HepG2 (cell line): ENCODE measurements at regions not wholly inside any gene's neighbourhood (a gene's known extent, or its start where the extent isn't known, plus 50 kb on each side); places are given as distances from the start of the nearest gene placed in this dataset.

ENCODE experiments used
- ATAC-seq: fragments of 200-7000 bp; cut with Tn5 transposase; 3 replicates; pipeline ENCODE4 v1.9.1; 2020; ENCODE audit warnings: mild to moderate bottlenecking, moderate library complexity
- BruUV-seq: library from RNA; stranded (reverse); fragments of 400-500 nt; replicated peaks from 2 replicates; lab custom pipeline; 2021; lab: Mats Ljungman, UMichigan
- CTCF ChIA-PET: fragments of 300-600 bp; formaldehyde crosslinking; extraction: SDS; loops from one replicate; lab custom pipeline; 2021; ENCODE audit warnings: low total read pairs, inconsistent platforms, low intra/inter-chr PET ratio; lab: Yijun Ruan, JAX
- POLR2A ChIA-PET: fragments of 350-600 bp; sonication (Branson Sonifier 250); formaldehyde crosslinking; loops from one replicate; lab custom pipeline; 2020; ENCODE audit warnings: antibody characterized with exemption, inconsistent platforms; lab: Yijun Ruan, JAX
- DNase-seq: peaks from one replicate; pipeline ENCODE4 v3.0.0-alpha.2; 2015; ENCODE audit warnings: low spot score
- FAIRE-seq: peaks from 3 replicates; lab custom pipeline; 2011; peaks lifted over from hg19 to GRCh38; lab: Jason Lieb, UNC
- H2AFZ ChIP-seq: one replicate; pipeline ENCODE4 v1.6.1; 2011; ENCODE audit warnings: low read length, inconsistent platforms
- H3K27ac ChIP-seq: fragments of 300-600 bp; 3 replicates; pipeline ENCODE4 v1.8.0; 2011; ENCODE audit warnings: mixed run types, mild to moderate bottlenecking, mixed read lengths, low read length, inconsistent platforms; ENCODE audit not compliant: insufficient read depth; ENCODE audit errors: extremely low read length
- H3K27me3 ChIP-seq, 2 experiments: fragments of 200-600 bp in 1 of 2; 2 replicates in 1 of 2; 3 replicates in 1 of 2; pipeline versions ENCODE4 v1.6.0 to v1.8.0; 2011; ENCODE audit warnings: low read length in 2 of 2, mild to moderate bottlenecking in 2 of 2, moderate library complexity in 2 of 2, inconsistent platforms in 1 of 2; ENCODE audit not compliant: insufficient read depth in 2 of 2, control insufficient read depth in 1 of 2
- H3K36me3 ChIP-seq, 2 experiments: fragments of 200-600 bp in 1 of 2; replicated peaks in 1 of 2; 2 replicates in 1 of 2; 3 replicates in 1 of 2; pipeline versions ENCODE4 v1.5.1 to v1.8.0; 2011; ENCODE audit warnings: low read length in 2 of 2, inconsistent platforms in 1 of 2; ENCODE audit not compliant: insufficient read depth in 2 of 2, control insufficient read depth in 1 of 2
- H3K4me1 ChIP-seq: 2 replicates; pipeline ENCODE4 v1.5.1; 2012; ENCODE audit warnings: low read length, inconsistent platforms; ENCODE audit not compliant: insufficient read depth
- H3K4me2 ChIP-seq: 2 replicates; pipeline ENCODE4 v1.6.0; 2011; ENCODE audit warnings: low read depth, low read length, inconsistent platforms
- H3K4me3 ChIP-seq, 3 experiments: fragments of 200-600 bp in 1 of 3; sonication (generic), shearing (Covaris generic) in 1 of 3; replicated peaks in 1 of 3; 2 replicates each; pipeline ENCODE4 v1.5.1; 2011 to 2016; ENCODE audit warnings: low read length in 3 of 3, inconsistent platforms in 2 of 3, low read depth in 2 of 3, mild to moderate bottlenecking in 2 of 3, control low read depth in 1 of 3, mixed read lengths in 1 of 3; ENCODE audit not compliant: insufficient read depth in 1 of 3
- H3K79me2 ChIP-seq: one replicate; pipeline ENCODE4 v1.6.1; 2011; ENCODE audit warnings: low read length, inconsistent platforms; ENCODE audit not compliant: insufficient read depth
- H3K9ac ChIP-seq: 2 replicates; pipeline ENCODE4 v1.6.0; 2011; ENCODE audit warnings: mild to moderate bottlenecking, low read depth, low read length, inconsistent platforms; ENCODE audit not compliant: insufficient read depth
- H3K9me3 ChIP-seq: 2 replicates; pipeline ENCODE4 v1.5.1; 2012; ENCODE audit warnings: mild to moderate bottlenecking, low read length
- H4K20me1 ChIP-seq: 2 replicates; pipeline ENCODE4 v1.6.0; 2011; ENCODE audit warnings: inconsistent platforms, mild to moderate bottlenecking, low read length, moderate library complexity; ENCODE audit not compliant: insufficient read depth
- BRCA1 ChIP-seq: sonication (generic); formaldehyde crosslinking; IDR thresholded peaks from 2 replicates; pipeline ENCODE4 v1.4.0; 2020; ENCODE audit warnings: missing genetic modification reagents
- CC2D1A ChIP-seq: sonication (generic); formaldehyde crosslinking; IDR thresholded peaks from 2 replicates; pipeline ENCODE4 v1.8.1; 2023; ENCODE audit warnings: mild to moderate bottlenecking, missing genetic modification reagents
- HNRNPK ChIP-seq: fragments of 200-400 bp; formaldehyde crosslinking; IDR thresholded peaks from 2 replicates; pipeline ENCODE4 v1.6.1; 2018; ENCODE audit warnings: low read length, low read depth, moderate library complexity, mild to moderate bottlenecking; ENCODE audit not compliant: poor library complexity, severe bottlenecking
- HOXD1 ChIP-seq: sonication (generic); formaldehyde crosslinking; IDR thresholded peaks from 2 replicates; pipeline ENCODE4 v1.5.0; 2020; ENCODE audit warnings: missing genetic modification reagents
- TGIF2 ChIP-seq: IDR thresholded peaks from 2 replicates; pipeline ENCODE4 v1.6.1; 2016; ENCODE audit warnings: control low read depth, missing compliant biosample characterization
- YEATS4 ChIP-seq: sonication (generic); formaldehyde crosslinking; IDR thresholded peaks from 2 replicates; pipeline ENCODE4 v1.4.0; 2020; ENCODE audit warnings: missing genetic modification reagents, borderline replicate concordance
- ZNF230 ChIP-seq: sonication (generic); formaldehyde crosslinking; IDR thresholded peaks from 2 replicates; pipeline ENCODE4 v1.4.0; 2020; ENCODE audit warnings: mild to moderate bottlenecking, missing genetic modification reagents
- ZNF746 ChIP-seq: sonication (generic); formaldehyde crosslinking; IDR thresholded peaks from 2 replicates; pipeline ENCODE4 v1.8.0; 2022; ENCODE audit warnings: mild to moderate bottlenecking, missing genetic modification reagents
- ZNF773 ChIP-seq: sonication (generic); formaldehyde crosslinking; IDR thresholded peaks from 2 replicates; pipeline ENCODE4 v1.4.0; 2020; ENCODE audit warnings: missing genetic modification reagents, borderline replicate concordance
- ZSCAN20 ChIP-seq: sonication (generic); formaldehyde crosslinking; IDR thresholded peaks from 2 replicates; pipeline ENCODE4 v1.4.0; 2020; ENCODE audit warnings: missing genetic modification reagents, mild to moderate bottlenecking, borderline replicate concordance
- WGBS: methylation state at CpG from one replicate; pipeline ENCODE4 v1.1.6; 2017; ENCODE audit warnings: low lambda C conversion rate; 5-methylcytosine and 5-hydroxymethylcytosine counted together
- in situ Hi-C: cut with HindIII; loops from 2 replicates; pipeline ENCODE4 v1.10.0; 2017; ENCODE audit warnings: low pct_unique_long_range_greater_than_20kb; ENCODE audit not compliant: extremely low pct_ligation_motif_present
- intact Hi-C: fragments of 100-400 bp; cut with micrococcal nuclease; formaldehyde crosslinking; loops from one replicate; pipeline ENCODE4 v1.10.0; 2022; ENCODE audit not compliant: unreplicated experiment

GRCh38 chr11:23995891-23996290 lies 501.0 kb upstream of the LUZP2 start:
- no peaks in the 10 kb centered on the region for H3K27me3 ChIP-seq
- H3K4me1 ChIP-seq: no peaks in the 10 kb centered on the region
- no TSS peak for BruUV-seq
- H3K36me3 ChIP-seq: no peaks in the 10 kb centered on the region
- no peak overlapping the region for H3K9ac ChIP-seq
- no peak overlapping the region for H3K4me3 ChIP-seq
- peaks cover 75% of the 10 kb centered on the region for H3K9me3 ChIP-seq
- TF ChIP-seq ZSCAN20 (CRISPR knock-in tag) (no peak), CC2D1A (CRISPR knock-in tag) (no peak), YEATS4 (CRISPR knock-in tag) (no peak), TGIF2 (no peak), HOXD1 (CRISPR knock-in tag) (no peak), ZNF230 (CRISPR knock-in tag) (no peak), HNRNPK (no peak)
- TF ChIP-seq, all 625 proteins: peak for 0
- no peak overlapping the region for H3K4me2 ChIP-seq
- no peak overlapping the region for H2AFZ ChIP-seq
- CTCF ChIA-PET: no interaction called here
- H3K79me2 ChIP-seq: no peaks in the 10 kb centered on the region
- intact Hi-C loops: no loop called here
- no peak for ATAC-seq
- in situ Hi-C loops: no loop called here
- POLR2A ChIA-PET: no interaction called here
- DNase-seq: no peak
- FAIRE-seq: no peak
- no peak overlapping the region for H3K27ac ChIP-seq
- no peaks in the 10 kb centered on the region for H4K20me1 ChIP-seq

DNA sequence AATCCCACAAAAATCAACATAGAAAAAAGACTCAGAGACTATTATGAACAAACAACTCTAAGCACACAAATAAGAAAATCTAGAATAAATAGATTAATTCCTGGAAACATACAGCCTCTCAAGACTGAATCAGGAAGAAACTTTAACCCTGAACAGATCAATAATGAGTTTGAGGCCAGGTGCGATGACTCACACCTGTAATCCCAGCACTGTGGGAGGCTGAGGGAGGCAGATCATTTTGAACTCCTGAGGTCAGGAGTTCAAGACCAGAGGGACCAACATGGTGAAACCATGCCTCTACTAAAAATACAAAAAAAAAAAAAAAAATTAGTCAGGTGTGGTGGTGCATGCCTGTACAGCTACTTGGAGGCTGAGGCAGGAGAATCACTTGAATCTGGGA lies 499.5 kb upstream of the LUZP2 start:
- no peak for ATAC-seq
- Histone ChIP-seq H3K79me2 (no peaks in the 10 kb centered on the region), H3K36me3 (no peaks in the 10 kb centered on the region), H4K20me1 (no peaks in the 10 kb centered on the region), H3K9ac (no peak overlapping the region), H3K4me1 (no peaks in the 10 kb centered on the region), H3K27me3 (no peaks in the 10 kb centered on the region), H2AFZ (no peak overlapping the region), H3K27ac (no peak overlapping the region), H3K4me2 (no peak overlapping the region), H3K9me3 (peaks cover 89% of the 10 kb centered on the region), H3K4me3 (no peak overlapping the region)
- intact Hi-C loops: no loop called here
- ChIA-PET POLR2A (no interaction called here), CTCF (no interaction called here)
- no peak for DNase-seq
- BruUV-seq: no TSS peak
- 0% methylated on average over 1 of the region's 1 CpG for WGBS
- TF ChIP-seq BRCA1 (CRISPR knock-in tag): no peak
- no peak for TF ChIP-seq ZNF746
- TF ChIP-seq ZNF773: no peak
- no peak for FAIRE-seq
- in situ Hi-C loops: no loop called here
